ENCODE measurements at regions not wholly inside any gene's neighbourhood (a gene's known extent, or its start where the extent isn't known, plus 50 kb on each side); places are given as distances from the start of the nearest gene placed in this dataset.
"Not testable (repeated sequence)": the region's sequence is repeated elsewhere in the genome, so short reads cannot be mapped to it uniquely, and the experiment has no call there.

DNA sequence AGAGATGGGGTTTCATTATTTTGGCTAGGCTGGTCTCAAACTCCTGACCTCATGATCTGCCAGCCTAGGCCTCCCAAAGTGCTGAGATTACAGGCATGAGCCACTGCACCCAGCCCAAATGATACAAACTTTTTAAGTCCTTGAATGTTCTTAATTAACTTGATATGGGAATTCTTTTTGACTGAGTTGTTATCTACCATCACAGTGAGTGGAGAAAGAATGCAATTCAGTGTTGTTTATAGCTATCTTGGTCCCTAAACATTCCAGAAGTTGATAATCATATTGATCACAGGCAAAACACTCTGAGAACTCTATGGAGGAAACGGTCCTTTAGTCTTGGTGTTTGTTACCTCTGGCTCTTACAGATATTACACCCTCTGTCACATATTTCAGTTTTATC, 1072.5 kb downstream of the SUCLG1 start:
- no peaks in the 10 kb centered on the region for H3K27me3 Mint-ChIP-seq
- no peak overlapping the region for H3K27ac Mint-ChIP-seq
- DNase-seq, result no peak
- H3K36me3 Mint-ChIP-seq, result no peaks in the 10 kb centered on the region
- peaks cover 2% of the 10 kb centered on the region for H3K9me3 Mint-ChIP-seq
- no peaks in the 10 kb centered on the region for H3K4me1 Mint-ChIP-seq
- no peak for ATAC-seq (ENCODE audit: low read depth)
- POLR2A ChIA-PET, result no interaction called here
- H3K4me3 Mint-ChIP-seq, result no peak overlapping the region

- POLR2A ChIA-PET, result no interaction called here
- Mint-ChIP-seq H3K27me3 (no peaks in the 10 kb centered on the region), H3K4me1 (no peaks in the 10 kb centered on the region), H3K9me3 (peaks cover 7% of the 10 kb centered on the region), H3K4me3 (no peak overlapping the region), H3K36me3 (no peaks in the 10 kb centered on the region), H3K27ac (no peak overlapping the region)
- DNase-seq (no peak), ATAC-seq (ENCODE audit: low read depth) (no peak)
These were observed 1080.2 kb downstream of the SUCLG1 start for GRCh38 chr2:83378921-83379320.

GRCh38 chr2:83376731-83377130, 1082.3 kb downstream of the SUCLG1 start:
- Mint-ChIP-seq H3K36me3 (no peaks in the 10 kb centered on the region), H3K27me3 (no peaks in the 10 kb centered on the region), H3K4me1 (no peaks in the 10 kb centered on the region), H3K4me3 (no peak overlapping the region), H3K9me3 (peaks cover 7% of the 10 kb centered on the region), H3K27ac (no peak overlapping the region)
- ATAC-seq (ENCODE audit: low read depth) (no peak), DNase-seq (no peak)
- POLR2A ChIA-PET, result no interaction called here

GRCh38 chr2:83370419-83370762, 1088.7 kb downstream of the SUCLG1 start:
- no peak overlapping the region for H3K4me3 Mint-ChIP-seq
- no peaks in the 10 kb centered on the region for H3K27me3 Mint-ChIP-seq
- no peaks in the 10 kb centered on the region for H3K4me1 Mint-ChIP-seq
- DNase-seq (no peak), ATAC-seq (ENCODE audit: low read depth) (no peak)
- no peaks in the 10 kb centered on the region for H3K9me3 Mint-ChIP-seq
- H3K27ac Mint-ChIP-seq, result no peak overlapping the region
- POLR2A ChIA-PET, result no interaction called here
- H3K36me3 Mint-ChIP-seq, result no peaks in the 10 kb centered on the region

DNA sequence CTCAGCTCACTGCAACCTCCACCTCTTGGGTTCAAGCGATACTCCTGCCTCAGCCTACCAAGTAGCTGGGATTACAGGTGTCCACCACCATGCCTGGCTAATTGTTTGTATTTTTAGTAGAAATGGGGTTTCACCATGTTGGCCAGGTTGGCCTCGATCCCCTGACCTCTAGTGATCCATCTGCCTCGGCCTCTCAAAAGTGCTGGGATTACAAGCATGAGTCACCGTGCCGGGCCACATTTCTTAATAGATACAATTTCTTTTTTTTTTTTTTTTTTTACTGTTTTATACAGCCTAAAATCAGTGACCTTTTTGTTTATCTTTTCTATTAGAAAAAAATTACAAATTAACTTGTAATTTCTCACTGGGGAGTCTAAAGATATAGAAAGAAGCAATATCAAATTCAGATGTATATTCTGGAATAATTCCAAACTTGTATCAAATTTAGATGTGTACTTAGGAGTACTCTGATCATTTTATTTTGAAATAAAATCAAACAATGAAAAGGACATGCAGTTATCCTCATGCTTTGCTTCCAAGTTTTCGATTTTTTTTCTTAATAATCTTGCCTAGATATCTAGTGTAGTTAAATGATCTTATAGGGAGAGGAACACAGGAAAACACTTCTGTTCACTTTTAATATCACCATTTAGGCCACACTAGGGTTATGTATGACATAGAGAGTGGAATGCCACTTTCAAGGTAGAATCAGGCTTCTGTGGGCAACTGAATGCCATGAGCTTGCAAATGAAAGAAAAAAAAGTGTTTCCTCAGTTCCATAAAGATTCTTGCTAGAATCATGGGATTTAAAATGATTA, 1089.3 kb downstream of the SUCLG1 start:
- Mint-ChIP-seq H3K9me3 (peaks cover 1% of the 10 kb centered on the region), H3K4me3 (no peak overlapping the region), H3K4me1 (no peaks in the 10 kb centered on the region), H3K27ac (no peak overlapping the region), H3K36me3 (no peaks in the 10 kb centered on the region), H3K27me3 (no peaks in the 10 kb centered on the region)
- POLR2A ChIA-PET, result no interaction called here
- no peak for ATAC-seq (ENCODE audit: low read depth)
- no peak for DNase-seq

GRCh38 chr2:83368916-83369315, 1090.2 kb downstream of the SUCLG1 start:
- H3K4me3 Mint-ChIP-seq, result no peak overlapping the region
- H3K9me3 Mint-ChIP-seq, result peaks cover 1% of the 10 kb centered on the region
- POLR2A ChIA-PET, result no interaction called here
- H3K4me1 Mint-ChIP-seq, result no peaks in the 10 kb centered on the region
- H3K36me3 Mint-ChIP-seq, result no peaks in the 10 kb centered on the region
- no peak for DNase-seq
- H3K27me3 Mint-ChIP-seq, result no peaks in the 10 kb centered on the region
- H3K27ac Mint-ChIP-seq, result no peak overlapping the region
- no peak for ATAC-seq (ENCODE audit: low read depth)

GRCh38 chr2:83368461-83368860, 1090.6 kb downstream of the SUCLG1 start:
- DNase-seq (no peak), ATAC-seq (ENCODE audit: low read depth) (no peak)
- Mint-ChIP-seq H3K27me3 (no peaks in the 10 kb centered on the region), H3K4me1 (no peaks in the 10 kb centered on the region), H3K4me3 (no peak overlapping the region), H3K36me3 (no peaks in the 10 kb centered on the region), H3K27ac (no peak overlapping the region), H3K9me3 (peaks cover 1% of the 10 kb centered on the region)
- POLR2A ChIA-PET, result no interaction called here

DNA sequence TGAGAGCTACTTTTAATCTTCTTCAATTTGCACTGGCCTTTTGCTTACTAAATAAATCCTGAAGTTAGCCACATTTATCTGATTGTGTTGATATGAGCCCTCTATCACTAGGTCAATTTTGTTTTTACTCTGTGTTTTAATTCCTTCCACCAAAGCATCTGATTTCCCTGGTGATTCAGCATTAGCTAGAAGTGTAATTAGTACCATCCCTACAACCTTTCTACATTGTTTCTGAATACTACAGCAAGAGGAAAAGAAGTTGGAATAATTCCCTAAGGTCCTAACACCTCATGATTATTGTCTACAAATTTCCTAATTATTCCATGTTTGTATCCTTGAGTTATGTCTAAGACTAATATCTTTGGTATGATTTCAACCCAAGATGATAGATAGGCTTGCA, 1093.6 kb downstream of the SUCLG1 start:
- Mint-ChIP-seq H3K9me3 (peaks cover 1% of the 10 kb centered on the region), H3K27me3 (no peaks in the 10 kb centered on the region), H3K27ac (no peak overlapping the region), H3K36me3 (no peaks in the 10 kb centered on the region), H3K4me1 (no peaks in the 10 kb centered on the region), H3K4me3 (no peak overlapping the region)
- DNase-seq (no peak), ATAC-seq (ENCODE audit: low read depth) (no peak)
- POLR2A ChIA-PET, result no interaction called here

GRCh38 chr2:83364264-83364663, 1094.8 kb downstream of the SUCLG1 start:
- POLR2A ChIA-PET, result no interaction called here
- Mint-ChIP-seq H3K4me3 (no peak overlapping the region), H3K9me3 (peaks cover 1% of the 10 kb centered on the region), H3K36me3 (no peaks in the 10 kb centered on the region), H3K27ac (no peak overlapping the region), H3K4me1 (no peaks in the 10 kb centered on the region), H3K27me3 (no peaks in the 10 kb centered on the region)
- ATAC-seq (ENCODE audit: low read depth) (no peak), DNase-seq (no peak)

GRCh38 chr2:83363138-83363537, 1095.9 kb downstream of the SUCLG1 start:
- POLR2A ChIA-PET, DNase-seq, H3K4me1 Mint-ChIP-seq: not testable (repeated sequence)

GRCh38 chr2:83359336-83359735, 1099.7 kb downstream of the SUCLG1 start:
- Mint-ChIP-seq H3K4me1 (no peaks in the 10 kb centered on the region), H3K4me3 (no peak overlapping the region), H3K9me3 (no peaks in the 10 kb centered on the region), H3K27ac (no peak overlapping the region), H3K27me3 (no peaks in the 10 kb centered on the region), H3K36me3 (no peaks in the 10 kb centered on the region)
- ATAC-seq (ENCODE audit: low read depth) (no peak), DNase-seq (no peak)
- POLR2A ChIA-PET, result no interaction called here

More at GRCh38 chr2:83363138-83363537, 1095.9 kb downstream of the SUCLG1 start:
- H3K4me3 Mint-ChIP-seq; H3K27me3 Mint-ChIP-seq; H3K9me3 Mint-ChIP-seq; H3K36me3 Mint-ChIP-seq; ATAC-seq (ENCODE audit: low read depth); H3K27ac Mint-ChIP-seq: not testable (repeated sequence)

GRCh38 chr2:83342860-83343329, 1116.2 kb downstream of the SUCLG1 start:
- Mint-ChIP-seq H3K4me3 (no peak overlapping the region), H3K27ac (no peak overlapping the region), H3K36me3 (no peaks in the 10 kb centered on the region), H3K27me3 (no peaks in the 10 kb centered on the region), H3K4me1 (no peaks in the 10 kb centered on the region), H3K9me3 (peaks cover 4% of the 10 kb centered on the region)
- DNase-seq, result no peak
- POLR2A ChIA-PET, result no interaction called here
- ATAC-seq (ENCODE audit: low read depth), result peak; percentile 53

GRCh38 chr2:83340424-83340823, 1118.7 kb downstream of the SUCLG1 start:
- ATAC-seq (ENCODE audit: low read depth), result no peak
- H3K36me3 Mint-ChIP-seq, result no peaks in the 10 kb centered on the region
- DNase-seq, result no peak

DNA sequence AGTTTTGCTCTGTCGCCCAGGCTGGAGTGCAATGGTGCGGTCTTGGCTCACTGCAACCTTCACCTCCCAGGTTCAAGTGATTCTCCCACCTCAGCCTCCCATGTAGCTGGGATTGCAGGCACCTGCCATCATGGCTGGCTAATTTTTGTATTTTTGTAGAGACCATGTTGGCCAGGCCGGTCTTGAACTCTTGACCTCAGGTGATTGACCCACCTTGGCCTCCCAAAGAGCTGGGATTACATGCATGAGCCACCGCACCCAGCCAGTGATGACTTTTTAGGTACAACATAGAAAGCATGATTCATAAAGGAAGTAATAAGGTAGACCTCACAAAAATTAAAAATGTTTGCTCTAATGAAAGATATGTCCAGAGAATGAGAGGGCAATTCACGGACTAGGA, 1119.1 kb downstream of the SUCLG1 start:
- DNase-seq, result peak; percentile 26
- H3K4me1 Mint-ChIP-seq; ATAC-seq (ENCODE audit: low read depth); H3K27ac Mint-ChIP-seq; H3K36me3 Mint-ChIP-seq; H3K4me3 Mint-ChIP-seq; POLR2A ChIA-PET; H3K27me3 Mint-ChIP-seq; H3K9me3 Mint-ChIP-seq: not testable (repeated sequence)

More at GRCh38 chr2:83340424-83340823, 1118.7 kb downstream of the SUCLG1 start:
- POLR2A ChIA-PET, result no interaction called here
- no peaks in the 10 kb centered on the region for H3K4me1 Mint-ChIP-seq
- H3K27ac Mint-ChIP-seq, result no peak overlapping the region
- peaks cover 1% of the 10 kb centered on the region for H3K9me3 Mint-ChIP-seq
- H3K4me3 Mint-ChIP-seq, result no peak overlapping the region
- no peaks in the 10 kb centered on the region for H3K27me3 Mint-ChIP-seq

Data from activated naive CD8-positive, alpha-beta T cell treated with anti-CD3 and anti-CD28 coated beads, Interleukin-2, amount 10 ng/mL, durations not matched to agents 7 days and 5 days (primary cell).